HG03097 (cell line): ENCODE measurements at regions not wholly inside any gene's neighbourhood (a gene's known extent, or its start where the extent isn't known, plus 50 kb on each side); places are given as distances from the start of the nearest gene placed in this dataset.
A peak's percentile ranks its signal among the peaks of the same experiment; 100 is the strongest.

Experiments used
- ATAC-seq: cut with Tn5 transposase; IDR thresholded peaks from one replicate; pipeline ENCODE4 v1.9.1; 2021; ENCODE audit not compliant: unreplicated experiment, low FRiP score

DNA sequence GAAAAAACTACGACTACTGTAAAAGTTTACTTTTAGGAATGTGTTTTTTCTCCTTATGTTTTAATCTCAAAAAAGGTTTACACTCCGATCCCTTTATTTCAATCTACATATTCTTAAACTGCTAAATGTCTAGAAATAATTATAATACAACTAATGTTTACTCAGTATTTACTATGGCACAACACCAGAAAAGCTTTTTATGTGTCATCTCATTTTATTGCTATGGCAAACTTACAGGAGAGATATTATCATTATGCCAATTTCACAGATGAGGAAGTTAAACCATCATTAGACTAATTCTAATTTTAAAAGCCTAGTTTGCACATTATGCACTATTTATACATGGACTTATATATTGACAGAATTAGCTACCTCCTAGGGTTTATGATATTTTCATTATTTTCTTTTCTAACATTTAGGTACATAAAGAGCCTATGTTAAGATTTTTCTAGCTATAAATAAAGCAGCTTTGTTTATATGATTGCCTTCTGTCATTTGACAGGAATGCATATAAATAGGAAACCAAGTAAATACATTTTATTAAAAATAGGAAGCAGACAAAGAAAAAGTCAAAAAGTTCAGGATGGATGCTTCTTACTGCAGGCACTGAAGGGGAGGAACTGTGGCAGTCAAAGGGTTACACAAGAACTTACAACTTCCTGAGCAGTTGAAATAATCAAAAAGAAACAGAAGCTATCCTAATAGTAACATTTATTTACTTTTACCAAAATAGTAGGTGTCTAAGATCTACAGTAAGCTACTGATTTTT is 442.4 kb downstream of the LTN1 start:
- ATAC-seq = no peak

- ATAC-seq = no peak
Measured at GRCh38 chr21:28548291-28548690, 444.4 kb downstream of the LTN1 start.

GRCh38 chr21:28547766-28548165 is 444.9 kb downstream of the LTN1 start:
- no peak for ATAC-seq

GRCh38 chr21:28543975-28544374 is 448.7 kb downstream of the LTN1 start:
- no peak for ATAC-seq

DNA sequence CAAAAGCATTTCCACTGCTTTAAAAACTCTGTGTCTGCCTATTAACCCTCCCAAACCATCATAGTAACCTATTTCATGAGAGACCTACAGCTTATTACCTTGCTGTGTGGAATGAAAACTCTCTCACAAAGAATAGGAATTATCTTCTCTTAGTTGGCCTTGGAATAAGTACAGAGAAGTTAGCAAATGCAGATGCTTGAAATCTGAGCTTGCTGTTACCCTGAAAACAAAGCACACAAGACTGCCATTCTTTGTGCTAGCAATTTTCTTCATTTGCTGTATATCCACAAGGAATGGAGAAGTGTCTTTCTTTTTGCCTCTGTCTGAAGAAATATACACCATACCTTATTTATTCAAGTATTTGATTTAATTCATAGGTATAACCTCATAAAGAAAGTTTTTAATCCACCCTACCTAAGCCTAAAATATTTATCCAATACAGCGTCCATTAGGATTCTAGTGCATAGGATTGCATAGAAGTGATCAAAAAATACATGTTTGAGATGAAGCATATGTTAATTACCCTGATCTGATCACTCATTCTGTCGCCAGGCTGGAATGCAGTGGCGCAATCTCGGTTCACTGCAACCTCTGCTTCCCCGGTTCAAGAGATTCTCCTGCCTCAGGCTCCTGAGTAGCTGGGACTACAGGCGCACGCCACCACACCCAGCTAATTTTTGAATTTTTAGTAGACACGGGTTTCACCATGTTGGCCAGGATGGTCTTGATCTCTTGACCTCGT is 451.1 kb downstream of the LTN1 start:
- no peak for ATAC-seq

GRCh38 chr21:28540514-28540913 is 452.2 kb downstream of the LTN1 start:
- no peak for ATAC-seq

DNA sequence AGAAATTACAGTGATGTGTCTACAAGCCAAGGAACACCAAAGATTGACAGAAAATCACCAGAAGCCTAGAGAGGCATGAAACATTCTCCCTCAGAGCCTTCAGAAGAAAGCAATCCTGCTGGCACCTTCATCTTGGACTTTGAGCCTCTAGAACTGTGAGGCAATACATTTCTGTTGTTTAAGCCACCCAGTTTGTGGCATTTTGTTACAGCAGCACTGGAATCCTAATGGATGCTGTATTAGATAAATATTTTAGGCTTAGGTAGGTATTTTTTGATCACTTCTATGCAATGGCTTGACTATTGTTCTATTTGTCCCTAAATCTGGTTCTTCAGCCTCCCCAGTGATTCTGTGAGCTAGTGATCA is 453.1 kb downstream of the LTN1 start:
- ATAC-seq = no peak

- no peak for ATAC-seq
Measured at GRCh38 chr21:28538987-28539622, 453.6 kb downstream of the LTN1 start.

- ATAC-seq = no peak
Measured at GRCh38 chr21:28537371-28538079, 455.2 kb downstream of the LTN1 start.

- ATAC-seq = no peak
Measured at GRCh38 chr21:28532446-28532845, 460.2 kb downstream of the LTN1 start.

GRCh38 chr21:28523367-28523766 is 469.3 kb downstream of the LTN1 start:
- ATAC-seq = no peak

DNA sequence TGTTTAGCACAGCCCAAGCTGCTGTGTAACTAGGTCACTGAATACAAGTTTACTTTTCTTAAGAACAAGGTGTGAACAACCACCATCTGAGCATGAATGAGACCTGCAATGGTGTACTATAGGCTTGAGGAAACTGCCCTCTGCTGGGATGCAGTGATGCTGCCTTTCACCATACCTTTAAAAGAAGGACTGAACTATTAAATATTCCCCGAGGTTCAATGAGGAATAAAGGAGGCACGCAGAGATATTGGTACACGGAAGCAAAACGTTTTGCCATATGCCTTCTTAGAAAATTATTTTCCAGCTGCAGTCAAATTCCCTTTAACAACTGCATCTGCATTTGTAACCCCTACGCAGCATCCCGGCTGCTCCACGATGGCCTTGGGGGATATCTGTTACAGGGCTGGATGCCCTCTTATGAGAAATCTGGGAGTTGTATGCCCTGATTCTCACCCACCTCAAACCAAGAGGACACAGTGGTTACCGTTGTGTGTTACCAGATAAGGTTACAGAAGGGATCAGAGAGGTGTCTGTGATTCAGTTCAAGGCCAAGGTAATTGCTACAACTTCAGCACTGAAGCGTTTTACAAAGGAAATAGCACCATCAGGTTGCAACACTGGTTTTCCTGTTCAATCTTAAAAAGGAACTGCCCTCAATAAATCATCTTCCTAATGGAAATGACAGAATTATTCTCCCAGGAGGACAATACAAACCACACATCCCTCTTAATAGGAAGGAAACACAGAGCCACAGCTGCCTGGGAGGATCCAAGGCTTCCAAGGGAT is 470.5 kb downstream of the LTN1 start:
- no peak for ATAC-seq

DNA sequence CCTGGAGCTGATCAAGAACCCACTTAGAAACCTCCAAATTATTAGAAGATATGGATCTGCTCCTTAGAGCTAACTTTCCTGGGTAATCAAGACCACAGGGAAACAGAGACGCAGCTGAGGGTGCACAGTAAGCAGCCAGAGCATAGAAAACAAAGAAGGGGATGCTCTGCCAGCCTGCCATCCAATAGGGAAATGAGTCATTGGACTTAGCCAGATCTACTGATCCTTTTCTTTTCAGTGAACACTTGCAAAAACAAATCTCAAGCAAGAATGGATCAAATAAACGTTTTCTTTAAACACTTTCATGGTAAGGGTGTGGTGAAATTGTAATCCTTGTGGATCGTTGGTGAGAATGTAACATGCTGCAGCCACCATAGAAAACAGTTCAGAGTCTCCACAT is 474.0 kb downstream of the LTN1 start:
- ATAC-seq = no peak

DNA sequence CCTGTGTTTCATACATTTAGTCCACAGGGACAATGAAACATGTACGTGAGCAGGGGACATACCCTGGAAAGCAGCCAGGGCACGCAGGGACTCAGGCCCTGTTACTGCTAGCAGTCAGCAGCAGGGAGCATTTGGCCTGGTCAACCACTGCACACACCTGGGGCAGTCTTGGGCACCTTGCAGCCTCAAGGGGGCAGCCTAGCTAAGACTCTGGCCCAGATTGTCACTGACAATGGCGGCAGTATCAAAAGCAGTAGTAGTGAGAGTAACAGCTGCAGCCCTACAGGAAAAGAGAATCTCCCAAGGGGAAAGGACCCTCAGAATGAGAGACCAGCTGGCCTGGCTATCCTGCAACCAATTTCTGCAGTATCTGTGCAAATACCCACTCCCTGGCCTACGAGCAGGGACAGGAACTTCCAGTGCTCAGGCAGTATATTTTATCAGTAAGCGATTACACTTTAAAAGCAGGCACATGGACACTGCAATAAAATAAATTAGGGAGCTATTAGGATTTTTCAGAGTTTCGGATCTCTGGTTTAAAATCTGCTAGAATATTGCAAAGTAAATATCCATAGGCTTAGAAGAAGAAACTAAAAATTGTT is 475.6 kb downstream of the LTN1 start:
- peak; percentile 98 for ATAC-seq

DNA sequence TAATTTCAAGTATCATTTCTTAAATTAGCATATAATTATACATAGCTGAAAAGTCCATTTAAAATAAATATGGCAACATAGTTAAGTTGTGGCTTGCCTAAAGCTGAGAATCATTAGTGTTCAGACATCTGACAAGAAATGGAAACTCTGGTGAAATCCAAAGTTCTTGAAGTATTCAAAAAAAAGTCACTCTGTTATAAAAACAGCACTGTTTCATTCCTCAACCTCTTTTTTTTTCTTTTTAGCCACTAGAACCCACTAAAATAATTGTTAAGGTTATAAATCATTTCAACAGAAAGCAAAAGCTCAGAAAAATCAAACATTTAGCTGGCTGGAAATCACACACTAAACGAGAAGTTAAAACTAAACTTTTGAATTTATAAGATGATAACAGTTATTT is 476.7 kb downstream of the LTN1 start:
- ATAC-seq = no peak

- ATAC-seq = no peak
Measured at GRCh38 chr21:28513428-28513827, 479.2 kb downstream of the LTN1 start.

GRCh38 chr21:28509031-28509430 is 483.6 kb downstream of the LTN1 start:
- ATAC-seq = no peak

DNA sequence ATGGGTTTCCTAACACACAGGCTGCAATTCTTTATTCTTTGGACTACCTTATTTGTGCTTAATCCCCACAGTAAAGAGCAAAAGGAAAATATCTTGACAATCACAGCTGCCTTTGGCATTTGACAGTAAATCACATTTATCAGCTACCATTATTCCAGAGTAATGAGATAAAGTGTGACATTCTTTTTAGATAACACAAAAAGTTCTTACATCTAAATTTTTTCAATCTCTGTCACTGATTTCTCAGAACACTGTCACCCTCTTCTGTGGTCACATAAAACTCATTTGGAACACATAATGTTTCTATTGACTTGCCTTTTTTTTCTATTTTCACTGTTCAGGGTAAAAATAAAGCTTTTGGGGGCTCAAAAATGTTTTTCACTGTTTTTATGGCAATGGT is 484.6 kb downstream of the LTN1 start:
- no peak for ATAC-seq

DNA sequence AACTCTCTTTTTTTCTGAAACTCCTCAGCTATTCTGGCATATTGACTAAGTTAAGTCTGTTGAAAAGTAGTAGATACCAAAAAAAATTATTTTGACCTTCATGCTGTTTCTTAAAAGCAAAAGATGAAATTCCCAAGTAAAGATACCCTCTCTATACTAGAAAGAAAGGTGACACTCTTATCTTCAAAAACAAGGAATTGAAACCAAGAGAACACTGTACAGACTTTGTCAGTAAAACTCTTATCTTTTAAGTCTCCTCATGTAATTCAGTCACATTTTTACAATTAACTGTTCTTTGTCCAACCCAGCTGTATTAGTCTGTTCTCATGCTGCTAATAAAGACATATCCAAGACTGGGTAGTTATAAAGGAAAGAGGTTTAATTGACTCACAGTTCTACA is 496.2 kb downstream of the LTN1 start:
- no peak for ATAC-seq

GRCh38 chr21:28492127-28492526 is 500.6 kb downstream of the LTN1 start:
- no peak for ATAC-seq
